ENCODE measurements at regions not wholly inside any gene's neighbourhood (a gene's known extent, or its start where the extent isn't known, plus 50 kb on each side); places are given as distances from the start of the nearest gene placed in this dataset.

- H3K27ac ChIP-seq (ENCODE audit: low read depth in 1 of 2, low read length in 1 of 2) = no peak overlapping the region
- H3K27me3 ChIP-seq (ENCODE audit: control insufficient read depth in 2 of 2, insufficient read depth in 1 of 2, low read length in 1 of 2) = no peaks in the 10 kb centered on the region
- H3K36me3 ChIP-seq (ENCODE audit: control insufficient read depth in 2 of 2, insufficient read depth in 2 of 2, low read length in 1 of 2) = no peaks in the 10 kb centered on the region
- DNase-seq (ENCODE audit: low read depth in 6 of 9, low spot score in 9 of 9) = no peak
- 98% methylated on average over 1 of the region's 1 CpG for WGBS
- no peaks in the 10 kb centered on the region for H3K9me3 ChIP-seq (ENCODE audit: control insufficient read depth in 2 of 2, insufficient read depth in 1 of 2, low read length in 1 of 2)
- H3K4me1 ChIP-seq (ENCODE audit: control insufficient read depth in 2 of 2, insufficient read depth in 2 of 2, low read length in 2 of 2) = no peaks in the 10 kb centered on the region
- H3K4me3 ChIP-seq (ENCODE audit: low read length in 2 of 2) = no peak overlapping the region
Measured at GRCh38 chr2:143870696-143871095, 649.2 kb downstream of the ZEB2 start.

GRCh38 chr2:143856978-143857377, 662.9 kb downstream of the ZEB2 start:
- DNase-seq (ENCODE audit: low read depth in 6 of 9, low spot score in 9 of 9) = no peak
- no peaks in the 10 kb centered on the region for H3K4me1 ChIP-seq (ENCODE audit: control insufficient read depth in 2 of 2, insufficient read depth in 2 of 2, low read length in 2 of 2)
- no peaks in the 10 kb centered on the region for H3K9me3 ChIP-seq (ENCODE audit: control insufficient read depth in 2 of 2, insufficient read depth in 1 of 2, low read length in 1 of 2)
- no peak overlapping the region for H3K27ac ChIP-seq (ENCODE audit: low read depth in 1 of 2, low read length in 1 of 2)
- no peaks in the 10 kb centered on the region for H3K36me3 ChIP-seq (ENCODE audit: control insufficient read depth in 2 of 2, insufficient read depth in 2 of 2, low read length in 1 of 2)
- no peaks in the 10 kb centered on the region for H3K27me3 ChIP-seq (ENCODE audit: control insufficient read depth in 2 of 2, insufficient read depth in 1 of 2, low read length in 1 of 2)
- no peak overlapping the region for H3K4me3 ChIP-seq (ENCODE audit: low read length in 2 of 2)

GRCh38 chr2:143852759-143853158, 667.2 kb downstream of the ZEB2 start:
- H3K9me3 ChIP-seq (ENCODE audit: control insufficient read depth in 2 of 2, insufficient read depth in 1 of 2, low read length in 1 of 2) = no peaks in the 10 kb centered on the region
- peak in 1 of 9 donors; percentile 4 for DNase-seq (ENCODE audit: low read depth in 6 of 9, low spot score in 9 of 9)
- H3K27me3 ChIP-seq (ENCODE audit: control insufficient read depth in 2 of 2, insufficient read depth in 1 of 2, low read length in 1 of 2) = no peaks in the 10 kb centered on the region
- H3K36me3 ChIP-seq (ENCODE audit: control insufficient read depth in 2 of 2, insufficient read depth in 2 of 2, low read length in 1 of 2) = no peaks in the 10 kb centered on the region
- H3K27ac ChIP-seq (ENCODE audit: low read depth in 1 of 2, low read length in 1 of 2) = no peak overlapping the region
- 83% methylated on average over 4 of the region's 4 CpGs for WGBS
- H3K4me1 ChIP-seq (ENCODE audit: control insufficient read depth in 2 of 2, insufficient read depth in 2 of 2, low read length in 2 of 2) = no peaks in the 10 kb centered on the region
- no peak overlapping the region for H3K4me3 ChIP-seq (ENCODE audit: low read length in 2 of 2)

- H3K27me3 ChIP-seq (ENCODE audit: control insufficient read depth in 2 of 2, insufficient read depth in 1 of 2, low read length in 1 of 2) = no peaks in the 10 kb centered on the region
- H3K27ac ChIP-seq (ENCODE audit: low read depth in 1 of 2, low read length in 1 of 2) = no peak overlapping the region
- no peaks in the 10 kb centered on the region for H3K9me3 ChIP-seq (ENCODE audit: control insufficient read depth in 2 of 2, insufficient read depth in 1 of 2, low read length in 1 of 2)
- H3K4me3 ChIP-seq (ENCODE audit: low read length in 2 of 2) = no peak overlapping the region
- H3K36me3 ChIP-seq (ENCODE audit: control insufficient read depth in 2 of 2, insufficient read depth in 2 of 2, low read length in 1 of 2) = no peaks in the 10 kb centered on the region
- no peak for DNase-seq (ENCODE audit: low read depth in 6 of 9, low spot score in 9 of 9)
- no peaks in the 10 kb centered on the region for H3K4me1 ChIP-seq (ENCODE audit: control insufficient read depth in 2 of 2, insufficient read depth in 2 of 2, low read length in 2 of 2)
- 89% methylated on average over 3 of the region's 3 CpGs for WGBS
Measured at GRCh38 chr2:143850084-143850483, 669.8 kb downstream of the ZEB2 start.

- Histone ChIP-seq H3K9me3 (ENCODE audit: control insufficient read depth in 2 of 2, insufficient read depth in 1 of 2, low read length in 1 of 2) (no peaks in the 10 kb centered on the region), H3K4me3 (ENCODE audit: low read length in 2 of 2) (no peak overlapping the region), H3K27ac (ENCODE audit: low read depth in 1 of 2, low read length in 1 of 2) (no peak overlapping the region), H3K4me1 (ENCODE audit: control insufficient read depth in 2 of 2, insufficient read depth in 2 of 2, low read length in 2 of 2) (no peaks in the 10 kb centered on the region), H3K36me3 (ENCODE audit: control insufficient read depth in 2 of 2, insufficient read depth in 2 of 2, low read length in 1 of 2) (no peaks in the 10 kb centered on the region), H3K27me3 (ENCODE audit: control insufficient read depth in 2 of 2, insufficient read depth in 1 of 2, low read length in 1 of 2) (no peaks in the 10 kb centered on the region)
- DNase-seq (ENCODE audit: low read depth in 6 of 9, low spot score in 9 of 9) = no peak
- 97% methylated on average over 1 of the region's 1 CpG for WGBS
Measured at GRCh38 chr2:143847257-143847656, 672.7 kb downstream of the ZEB2 start.

- DNase-seq (ENCODE audit: low read depth in 6 of 9, low spot score in 9 of 9) = no peak
- 96% methylated on average over 6 of the region's 6 CpGs for WGBS
- H3K4me1 ChIP-seq (ENCODE audit: control insufficient read depth in 2 of 2, insufficient read depth in 2 of 2, low read length in 2 of 2) = no peaks in the 10 kb centered on the region
- no peak overlapping the region for H3K4me3 ChIP-seq (ENCODE audit: low read length in 2 of 2)
- H3K36me3 ChIP-seq (ENCODE audit: control insufficient read depth in 2 of 2, insufficient read depth in 2 of 2, low read length in 1 of 2) = no peaks in the 10 kb centered on the region
- H3K27ac ChIP-seq (ENCODE audit: low read depth in 1 of 2, low read length in 1 of 2) = no peak overlapping the region
- H3K9me3 ChIP-seq (ENCODE audit: control insufficient read depth in 2 of 2, insufficient read depth in 1 of 2, low read length in 1 of 2) = no peaks in the 10 kb centered on the region
- H3K27me3 ChIP-seq (ENCODE audit: control insufficient read depth in 2 of 2, insufficient read depth in 1 of 2, low read length in 1 of 2) = no peaks in the 10 kb centered on the region
Measured at GRCh38 chr2:143844986-143845385, 674.9 kb downstream of the ZEB2 start.

- no peaks in the 10 kb centered on the region for H3K36me3 ChIP-seq (ENCODE audit: control insufficient read depth in 2 of 2, insufficient read depth in 2 of 2, low read length in 1 of 2)
- 93% methylated on average over 3 of the region's 3 CpGs for WGBS
- H3K27me3 ChIP-seq (ENCODE audit: control insufficient read depth in 2 of 2, insufficient read depth in 1 of 2, low read length in 1 of 2) = no peaks in the 10 kb centered on the region
- no peak overlapping the region for H3K4me3 ChIP-seq (ENCODE audit: low read length in 2 of 2)
- DNase-seq (ENCODE audit: low read depth in 6 of 9, low spot score in 9 of 9) = no peak
- no peaks in the 10 kb centered on the region for H3K4me1 ChIP-seq (ENCODE audit: control insufficient read depth in 2 of 2, insufficient read depth in 2 of 2, low read length in 2 of 2)
- no peak overlapping the region for H3K27ac ChIP-seq (ENCODE audit: low read depth in 1 of 2, low read length in 1 of 2)
- H3K9me3 ChIP-seq (ENCODE audit: control insufficient read depth in 2 of 2, insufficient read depth in 1 of 2, low read length in 1 of 2) = no peaks in the 10 kb centered on the region
Measured at GRCh38 chr2:143843686-143844085, 676.2 kb downstream of the ZEB2 start.

- Histone ChIP-seq H3K4me3 (ENCODE audit: low read length in 2 of 2) (no peak overlapping the region), H3K9me3 (ENCODE audit: control insufficient read depth in 2 of 2, insufficient read depth in 1 of 2, low read length in 1 of 2) (no peaks in the 10 kb centered on the region), H3K4me1 (ENCODE audit: control insufficient read depth in 2 of 2, insufficient read depth in 2 of 2, low read length in 2 of 2) (no peaks in the 10 kb centered on the region), H3K27ac (ENCODE audit: low read depth in 1 of 2, low read length in 1 of 2) (no peak overlapping the region), H3K36me3 (ENCODE audit: control insufficient read depth in 2 of 2, insufficient read depth in 2 of 2, low read length in 1 of 2) (no peaks in the 10 kb centered on the region), H3K27me3 (ENCODE audit: control insufficient read depth in 2 of 2, insufficient read depth in 1 of 2, low read length in 1 of 2) (no peaks in the 10 kb centered on the region)
- 98% methylated on average over 2 of the region's 2 CpGs for WGBS
- DNase-seq (ENCODE audit: low read depth in 6 of 9, low spot score in 9 of 9) = no peak
Measured at GRCh38 chr2:143842836-143843235, 677.1 kb downstream of the ZEB2 start.

GRCh38 chr2:143841935-143842334, 678.0 kb downstream of the ZEB2 start:
- Histone ChIP-seq H3K27me3 (ENCODE audit: control insufficient read depth in 2 of 2, insufficient read depth in 1 of 2, low read length in 1 of 2) (no peaks in the 10 kb centered on the region), H3K4me3 (ENCODE audit: low read length in 2 of 2) (no peak overlapping the region), H3K9me3 (ENCODE audit: control insufficient read depth in 2 of 2, insufficient read depth in 1 of 2, low read length in 1 of 2) (no peaks in the 10 kb centered on the region), H3K4me1 (ENCODE audit: control insufficient read depth in 2 of 2, insufficient read depth in 2 of 2, low read length in 2 of 2) (no peaks in the 10 kb centered on the region), H3K36me3 (ENCODE audit: control insufficient read depth in 2 of 2, insufficient read depth in 2 of 2, low read length in 1 of 2) (no peaks in the 10 kb centered on the region), H3K27ac (ENCODE audit: low read depth in 1 of 2, low read length in 1 of 2) (no peak overlapping the region)
- over 99% methylated on average over 4 of the region's 4 CpGs for WGBS
- DNase-seq (ENCODE audit: low read depth in 6 of 9, low spot score in 9 of 9) = no peak

- Histone ChIP-seq H3K36me3 (ENCODE audit: control insufficient read depth in 2 of 2, insufficient read depth in 2 of 2, low read length in 1 of 2) (no peaks in the 10 kb centered on the region), H3K9me3 (ENCODE audit: control insufficient read depth in 2 of 2, insufficient read depth in 1 of 2, low read length in 1 of 2) (no peaks in the 10 kb centered on the region)
- no peak for DNase-seq (ENCODE audit: low read depth in 6 of 9, low spot score in 9 of 9)
Measured at GRCh38 chr2:143840601-143841000, 679.3 kb downstream of the ZEB2 start.

More at GRCh38 chr2:143840601-143841000, 679.3 kb downstream of the ZEB2 start:
- Histone ChIP-seq H3K4me3 (ENCODE audit: low read length in 2 of 2) (no peak overlapping the region), H3K27me3 (ENCODE audit: control insufficient read depth in 2 of 2, insufficient read depth in 1 of 2, low read length in 1 of 2) (no peaks in the 10 kb centered on the region), H3K4me1 (ENCODE audit: control insufficient read depth in 2 of 2, insufficient read depth in 2 of 2, low read length in 2 of 2) (no peaks in the 10 kb centered on the region), H3K27ac (ENCODE audit: low read depth in 1 of 2, low read length in 1 of 2) (no peak overlapping the region)
